Mesodermal cell (in vitro differentiated cells): ENCODE measurements at regions not wholly inside any gene's neighbourhood (a gene's known extent, or its start where the extent isn't known, plus 50 kb on each side); places are given as distances from the start of the nearest gene placed in this dataset.
"Not testable (repeated sequence)": the region's sequence is repeated elsewhere in the genome, so short reads cannot be mapped to it uniquely, and the experiment has no call there.

Source experiments
- H3K27ac ChIP-seq: 2 replicates; pipeline ENCODE4 v1.7.0; 2013; ENCODE audit warnings: mild to moderate bottlenecking, low read depth, low read length, moderate library complexity; ENCODE audit not compliant: severe bottlenecking
- H3K36me3 ChIP-seq: 2 replicates; pipeline ENCODE4 v1.7.1; 2013; ENCODE audit warnings: mild to moderate bottlenecking, low read length, moderate library complexity; ENCODE audit not compliant: control insufficient read depth, insufficient read depth
- H3K4me1 ChIP-seq: one replicate; pipeline ENCODE4 v1.7.1; 2013; ENCODE audit warnings: mild to moderate bottlenecking, low read length; ENCODE audit not compliant: insufficient read depth, control insufficient read depth, poor library complexity, severe bottlenecking
- H3K4me3 ChIP-seq: 2 replicates; pipeline ENCODE4 v1.7.0; 2013; ENCODE audit warnings: low read length, control low read depth, mild to moderate bottlenecking; ENCODE audit not compliant: insufficient read depth, poor library complexity, severe bottlenecking; ENCODE audit errors: extremely low read depth
- H3K9me3 ChIP-seq: 2 replicates; pipeline ENCODE4 v1.7.1; 2013; ENCODE audit warnings: mild to moderate bottlenecking, low read length, moderate library complexity; ENCODE audit not compliant: control insufficient read depth
- WGBS, 2 experiments: methylation state at CpG; one replicate each; pipeline ENCODE4 v1.1.5; 2013; ENCODE audit warnings: missing lambda C conversion rate in 2 of 2; ENCODE audit not compliant: insufficient coverage in 2 of 2; 5-methylcytosine and 5-hydroxymethylcytosine counted together

GRCh38 chr7:131626643-131627042, 70.2 kb upstream of the PODXL start:
- H3K36me3 ChIP-seq, result no peaks in the 10 kb centered on the region
- H3K4me3 ChIP-seq, result no peak overlapping the region
- H3K27ac ChIP-seq, result no peak overlapping the region
- no peaks in the 10 kb centered on the region for H3K9me3 ChIP-seq
- WGBS, 2 experiments, result 96 to 100% methylated on average over 1 to 3 of the region's 6 CpGs
- peaks cover 66% of the 10 kb centered on the region for H3K4me1 ChIP-seq

DNA sequence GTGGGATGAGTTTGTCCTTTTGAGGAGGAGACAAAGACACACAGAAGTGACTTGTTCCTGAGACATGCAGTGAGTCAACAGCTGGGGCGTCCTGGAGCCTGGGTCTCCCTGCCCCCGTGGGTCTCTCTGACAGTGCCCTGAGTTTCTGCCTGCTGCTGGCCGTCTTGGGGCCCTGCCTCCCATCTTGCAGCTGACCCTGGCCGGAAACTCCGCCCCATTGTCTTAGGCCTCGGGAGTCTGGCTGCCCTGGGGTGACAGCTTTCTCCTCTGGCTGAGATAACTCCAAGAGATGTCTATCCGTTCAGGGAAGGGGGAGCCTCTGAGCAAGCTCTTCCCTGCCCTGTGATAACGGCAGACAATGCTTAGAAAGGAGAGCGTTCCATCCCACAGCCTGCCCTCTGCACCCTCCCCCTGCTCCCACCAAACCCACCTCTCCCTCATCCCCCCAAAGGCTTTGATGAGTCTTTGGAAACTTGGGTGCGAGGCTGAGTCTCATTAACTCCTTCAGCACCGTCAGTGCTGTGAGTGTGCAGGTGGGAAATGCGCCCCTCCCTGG, 69.5 kb upstream of the PODXL start:
- no peaks in the 10 kb centered on the region for H3K9me3 ChIP-seq
- no peaks in the 10 kb centered on the region for H3K36me3 ChIP-seq
- 8 to 15% methylated on average over 8 of the region's 12 CpGs for WGBS, 2 experiments
- no peak overlapping the region for H3K4me3 ChIP-seq
- peaks cover 74% of the 10 kb centered on the region for H3K4me1 ChIP-seq
- peak overlapping the region; percentile 71 for H3K27ac ChIP-seq

GRCh38 chr7:131625345-131625744, 68.9 kb upstream of the PODXL start:
- not testable (repeated sequence) for H3K4me3 ChIP-seq, H3K9me3 ChIP-seq, H3K36me3 ChIP-seq
- H3K4me1 ChIP-seq, result peaks cover 78% of the 10 kb centered on the region
- WGBS, 2 experiments, result 71 to 78% methylated on average over 8 of the region's 9 CpGs
- peak overlapping the region; percentile 71 for H3K27ac ChIP-seq

- Histone ChIP-seq H3K36me3 (no peaks in the 10 kb centered on the region), H3K4me1 (peaks cover 78% of the 10 kb centered on the region), H3K27ac (no peak overlapping the region), H3K9me3 (no peaks in the 10 kb centered on the region), H3K4me3 (no peak overlapping the region)
- 73 to 88% methylated on average over 2 to 7 of the region's 7 CpGs for WGBS, 2 experiments
Measured at GRCh38 chr7:131624536-131624935, 68.1 kb upstream of the PODXL start.

DNA sequence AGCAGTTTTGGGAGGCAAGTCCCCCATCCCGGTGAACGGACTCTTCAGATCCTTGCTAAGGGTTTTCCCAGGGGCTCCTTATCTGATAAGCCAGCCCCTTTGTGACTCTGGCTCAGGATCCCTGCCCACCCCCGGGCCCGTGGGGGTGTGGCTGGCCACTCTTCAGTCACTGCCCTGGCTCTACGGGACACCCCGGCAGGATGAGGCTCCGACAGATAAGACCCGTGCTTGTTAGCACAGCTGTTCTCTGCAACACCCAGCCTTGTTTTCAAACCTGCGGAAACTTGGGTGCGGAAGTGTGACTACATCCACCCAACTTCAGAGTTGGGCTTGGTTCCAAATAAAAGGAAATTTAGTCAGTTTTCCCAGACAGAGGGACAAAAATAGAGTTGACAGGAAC, 66.7 kb upstream of the PODXL start:
- H3K9me3 ChIP-seq, result no peaks in the 10 kb centered on the region
- H3K4me3 ChIP-seq, result no peak overlapping the region
- H3K4me1 ChIP-seq, result peaks cover 76% of the 10 kb centered on the region
- 62 to 65% methylated on average over 8 to 10 of the region's 10 CpGs for WGBS, 2 experiments
- no peaks in the 10 kb centered on the region for H3K36me3 ChIP-seq
- H3K27ac ChIP-seq, result peak overlapping the region; percentile 41

GRCh38 chr7:131621652-131622051, 65.2 kb upstream of the PODXL start:
- no CpG with 5 or more reads among the region's 2 CpGs for WGBS, 2 experiments
- Histone ChIP-seq H3K4me1 (peaks cover 74% of the 10 kb centered on the region), H3K27ac (peak overlapping the region; percentile 2), H3K9me3 (no peaks in the 10 kb centered on the region), H3K4me3 (no peak overlapping the region), H3K36me3 (no peaks in the 10 kb centered on the region)

- Histone ChIP-seq H3K4me1 (peaks cover 66% of the 10 kb centered on the region), H3K36me3 (no peaks in the 10 kb centered on the region), H3K4me3 (no peak overlapping the region), H3K9me3 (no peaks in the 10 kb centered on the region), H3K27ac (peak overlapping the region; percentile 94)
- 58 to 64% methylated on average over 3 to 4 of the region's 8 CpGs for WGBS, 2 experiments
Measured at GRCh38 chr7:131620673-131621609, 64.5 kb upstream of the PODXL start.

GRCh38 chr7:131619336-131620305, 63.2 kb upstream of the PODXL start:
- H3K4me3 ChIP-seq, result no peak overlapping the region
- H3K9me3 ChIP-seq, result no peaks in the 10 kb centered on the region
- peaks cover 61% of the 10 kb centered on the region for H3K4me1 ChIP-seq
- H3K27ac ChIP-seq, result peak overlapping the region; percentile 94
- no peaks in the 10 kb centered on the region for H3K36me3 ChIP-seq
- WGBS, 2 experiments, result 59 to 75% methylated on average over 3 to 6 of the region's 10 CpGs

- Histone ChIP-seq H3K27ac (peak overlapping the region; percentile 66), H3K4me1 (peaks cover 53% of the 10 kb centered on the region), H3K9me3 (no peaks in the 10 kb centered on the region), H3K4me3 (no peak overlapping the region), H3K36me3 (no peaks in the 10 kb centered on the region)
- 34 to 71% methylated on average over 4 to 5 of the region's 5 CpGs for WGBS, 2 experiments
Measured at GRCh38 chr7:131618391-131618790, 62.0 kb upstream of the PODXL start.

DNA sequence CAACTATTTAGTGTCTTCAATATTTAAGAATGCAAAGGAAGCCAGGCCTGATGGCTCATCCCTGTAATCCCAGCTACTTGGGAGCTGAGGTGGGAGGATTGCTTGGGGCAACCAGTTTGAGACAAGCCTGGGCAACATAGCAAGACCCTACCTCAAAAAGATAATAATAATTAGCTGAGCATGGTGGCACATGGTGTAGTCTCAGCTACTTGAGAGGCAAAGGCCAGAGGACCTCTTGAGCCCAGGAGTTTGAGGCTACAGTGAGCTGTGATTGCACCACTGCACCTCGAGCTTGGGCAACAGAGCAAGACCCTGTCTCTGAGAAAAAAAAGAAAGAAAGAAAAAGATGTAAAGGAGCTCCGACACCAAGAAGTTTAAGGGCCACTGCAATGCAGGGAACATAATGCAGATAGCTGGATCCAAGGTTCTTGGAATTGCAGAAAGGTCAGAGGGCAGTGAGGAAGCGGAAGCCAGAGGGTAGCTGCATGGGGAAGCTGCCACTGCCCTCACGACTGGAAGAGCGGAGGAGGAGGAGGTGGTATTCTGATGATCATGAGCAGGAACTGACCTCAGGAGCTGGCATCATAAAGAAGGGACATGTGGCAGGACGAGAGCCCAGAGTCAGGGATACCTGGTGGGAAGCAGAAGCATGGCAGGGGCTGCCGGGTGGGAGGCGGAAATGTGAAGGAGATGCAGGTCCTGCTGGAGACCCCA, 60.2 kb upstream of the PODXL start:
- Histone ChIP-seq H3K9me3 (no peaks in the 10 kb centered on the region), H3K4me3 (no peak overlapping the region), H3K36me3 (no peaks in the 10 kb centered on the region), H3K4me1 (peaks cover 42% of the 10 kb centered on the region), H3K27ac (no peak overlapping the region)
- WGBS, 2 experiments, result 91 to 94% methylated on average over 8 of the region's 8 CpGs
